K562 (cell line): ENCODE measurements at regions not wholly inside any gene's neighbourhood (a gene's known extent, or its start where the extent isn't known, plus 50 kb on each side); places are given as distances from the start of the nearest gene placed in this dataset.

Experiments
- ATAC-seq: fragments of 200-7000 bp; cut with Tn5 transposase; 3 replicates; pipeline ENCODE4 v1.9.1; 2020; ENCODE audit warnings: moderate library complexity
- BruUV-seq: library from RNA; stranded (reverse); fragments of 400-500 nt; replicated peaks from 2 replicates; lab custom pipeline; 2021; lab: Mats Ljungman, UMichigan
- CTCF ChIA-PET: fragments of 300-600 bp; formaldehyde crosslinking; extraction: SDS; loops from one replicate; lab custom pipeline; 2021; ENCODE audit warnings: low intra/inter-chr PET ratio; lab: Yijun Ruan, JAX
- POLR2A ChIA-PET: fragments of 300-600, 350-650 bp; sonication (Branson Sonifier 250); formaldehyde crosslinking; extraction: SDS; loops from one replicate; lab custom pipeline; 2021; ENCODE audit warnings: antibody characterized with exemption, inconsistent platforms; lab: Yijun Ruan, JAX
- DNase-seq, 4 experiments: peaks; one replicate each; pipeline versions ENCODE4 v3.0.0 to v3.0.0-alpha.2; 2011 to 2018; ENCODE audit warnings: low spot score in 3 of 4, mixed read lengths in 3 of 4; ENCODE audit errors: extremely low read depth in 1 of 4
- FAIRE-seq: peaks from 2 replicates; lab custom pipeline; 2011; peaks lifted over from hg19 to GRCh38; lab: Jason Lieb, UNC
- H2AFZ ChIP-seq: 2 replicates; pipeline ENCODE4 v1.6.0; 2011; ENCODE audit warnings: low read depth, low read length, control low read depth, inconsistent platforms
- H3K27ac ChIP-seq: fragments of 200-600 bp; 3 replicates; pipeline ENCODE4 v1.8.0; 2011; ENCODE audit warnings: low read depth, mild to moderate bottlenecking, control low read depth, inconsistent platforms, low read length, moderate library complexity, mixed read lengths; ENCODE audit errors: extremely low read depth
- H3K27me3 ChIP-seq, 2 experiments: fragments of 300-600 bp in 1 of 2; 2 replicates in 1 of 2; 3 replicates in 1 of 2; pipeline versions ENCODE4 v1.6.0 to v1.8.0; 2011; ENCODE audit warnings: inconsistent platforms in 2 of 2, low read length in 2 of 2, mild to moderate bottlenecking in 1 of 2, mixed read lengths in 1 of 2, moderate library complexity in 1 of 2; ENCODE audit not compliant: control insufficient read depth in 2 of 2, insufficient read depth in 2 of 2
- H3K36me3 ChIP-seq: fragments of 300-600 bp; 3 replicates; pipeline ENCODE4 v1.8.0; 2011; ENCODE audit warnings: mild to moderate bottlenecking, low read length, inconsistent platforms; ENCODE audit not compliant: control insufficient read depth, insufficient read depth
- H3K4me1 ChIP-seq, 2 experiments: fragments of 200-600 bp in 1 of 2; replicated peaks in 1 of 2; 2 replicates in 1 of 2; 3 replicates in 1 of 2; pipeline versions ENCODE4 v1.5.1 to v1.8.0; 2011; ENCODE audit warnings: inconsistent platforms in 2 of 2, low read length in 2 of 2, mild to moderate bottlenecking in 1 of 2, mixed read lengths in 1 of 2, moderate library complexity in 1 of 2; ENCODE audit not compliant: control insufficient read depth in 2 of 2, insufficient read depth in 2 of 2
- H3K4me2 ChIP-seq: 2 replicates; pipeline ENCODE4 v1.6.1; 2011; ENCODE audit warnings: low read length, control low read depth, inconsistent platforms, mixed read lengths; ENCODE audit not compliant: insufficient read depth
- H3K4me3 ChIP-seq: fragments of 200-600 bp; sonication (generic), shearing (Covaris generic); 2 replicates; pipeline ENCODE4 v1.5.1; 2016; ENCODE audit warnings: control low read depth, inconsistent platforms
- H3K79me2 ChIP-seq: fragments of 200-600 bp; 3 replicates; pipeline ENCODE4 v1.8.0; 2011; ENCODE audit warnings: low read length, inconsistent platforms; ENCODE audit not compliant: control insufficient read depth, insufficient read depth
- H3K9ac ChIP-seq, 2 experiments: 2 replicates each; pipeline versions ENCODE4 v1.6.0 to v1.6.1; 2011; ENCODE audit warnings: low read depth in 2 of 2, low read length in 2 of 2, control low read depth in 1 of 2, inconsistent platforms in 1 of 2, mild to moderate bottlenecking in 1 of 2, mixed read lengths in 1 of 2; ENCODE audit not compliant: insufficient read depth in 1 of 2
- H3K9me1 ChIP-seq: one replicate; pipeline ENCODE4 v1.6.0; 2011; ENCODE audit warnings: inconsistent platforms, mild to moderate bottlenecking, low read length, moderate library complexity; ENCODE audit not compliant: control insufficient read depth, insufficient read depth
- H3K9me3 ChIP-seq: replicated peaks from 2 replicates; pipeline ENCODE4 v1.5.1; 2011; ENCODE audit warnings: low read depth, low read length, inconsistent platforms; ENCODE audit not compliant: control insufficient read depth, insufficient read depth
- H4K20me1 ChIP-seq: replicated peaks from 2 replicates; pipeline ENCODE4 v1.6.1; 2011; ENCODE audit warnings: low read length, inconsistent platforms, mixed read lengths; ENCODE audit not compliant: control insufficient read depth, insufficient read depth
- CBX5 ChIP-seq: IDR thresholded peaks from 2 replicates; pipeline ENCODE4 v1.6.1; 2014; ENCODE audit warnings: low read depth, borderline replicate concordance
- SMC3 ChIP-seq: conservative IDR thresholded peaks from 2 replicates; pipeline ENCODE4 v1.6.1; 2011; ENCODE audit warnings: low read depth, low read length, improper control_type of control experiment; ENCODE audit not compliant: insufficient read depth
- ZNF507 ChIP-seq: conservative IDR thresholded peaks from 2 replicates; pipeline ENCODE4 v1.6.1; 2017; ENCODE audit warnings: missing genetic modification characterization, missing compliant biosample characterization
- WGBS: fragments of 100-300 bp; shearing (Covaris generic); methylation state at CpG from one replicate; pipeline ENCODE4 v1.1.6; 2016; ENCODE audit warnings: low coverage, mixed read lengths; ENCODE audit not compliant: insufficient coverage; ENCODE audit errors: missing lambda C conversion rate; 5-methylcytosine and 5-hydroxymethylcytosine counted together
- in situ Hi-C: fragments of 300-500 bp; cut with MboI; formaldehyde crosslinking; loops from 4 replicates; pipeline ENCODE4 v1.15.0; 2018; ENCODE audit warnings: inconsistent platforms, mixed read lengths
- intact Hi-C: fragments of 100-400 bp; cut with micrococcal nuclease; formaldehyde crosslinking; loops from 2 replicates; pipeline ENCODE4 v1.14.2; 2022
- TF ChIP-seq, protein P1 (sequence below), 2 experiments: fragments of 450-650 bp in 1 of 2; sonication (generic) in 1 of 2; formaldehyde crosslinking in 1 of 2; IDR thresholded peaks; 2 replicates each; pipeline versions ENCODE4 v1.7.1 to v1.9.0; 2016 to 2022; ENCODE audit warnings: inconsistent platforms in 1 of 2, mild to moderate bottlenecking in 1 of 2, missing genetic modification reagents in 1 of 2

DNA sequence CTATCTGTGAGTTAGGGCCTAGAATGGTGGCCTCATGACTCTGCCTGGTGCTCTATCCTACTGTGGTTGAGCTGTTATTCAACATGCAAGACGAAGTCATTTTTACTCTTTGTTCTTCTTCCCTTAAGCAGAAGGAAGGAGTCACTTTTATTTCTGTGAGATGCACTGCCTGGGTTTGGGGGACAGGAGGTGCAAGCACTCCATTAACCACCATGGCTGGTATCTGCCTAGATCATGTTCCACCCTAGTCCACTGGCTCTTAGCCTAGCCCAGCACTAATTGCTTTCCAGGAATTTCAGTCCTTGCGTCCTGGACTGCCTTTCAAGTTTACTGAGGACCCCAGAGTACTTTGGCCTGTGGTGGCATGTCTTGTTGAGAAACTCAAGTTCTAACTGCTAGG, 1182.7 kb downstream of the FSTL5 start:
- POLR2A ChIA-PET: no interaction called here
- no peak for DNase-seq
- Histone ChIP-seq H3K27ac (no peak overlapping the region), H3K79me2 (no peaks in the 10 kb centered on the region), H3K9me3 (no peaks in the 10 kb centered on the region), H3K4me1 (no peaks in the 10 kb centered on the region), H3K4me2 (no peak overlapping the region), H3K9ac (no peak overlapping the region), H2AFZ (no peak overlapping the region), H3K9me1 (no peaks in the 10 kb centered on the region), H3K27me3 (no peaks in the 10 kb centered on the region), H4K20me1 (no peaks in the 10 kb centered on the region), H3K4me3 (no peak overlapping the region), H3K36me3 (no peaks in the 10 kb centered on the region)
- TF ChIP-seq, protein P1, sequence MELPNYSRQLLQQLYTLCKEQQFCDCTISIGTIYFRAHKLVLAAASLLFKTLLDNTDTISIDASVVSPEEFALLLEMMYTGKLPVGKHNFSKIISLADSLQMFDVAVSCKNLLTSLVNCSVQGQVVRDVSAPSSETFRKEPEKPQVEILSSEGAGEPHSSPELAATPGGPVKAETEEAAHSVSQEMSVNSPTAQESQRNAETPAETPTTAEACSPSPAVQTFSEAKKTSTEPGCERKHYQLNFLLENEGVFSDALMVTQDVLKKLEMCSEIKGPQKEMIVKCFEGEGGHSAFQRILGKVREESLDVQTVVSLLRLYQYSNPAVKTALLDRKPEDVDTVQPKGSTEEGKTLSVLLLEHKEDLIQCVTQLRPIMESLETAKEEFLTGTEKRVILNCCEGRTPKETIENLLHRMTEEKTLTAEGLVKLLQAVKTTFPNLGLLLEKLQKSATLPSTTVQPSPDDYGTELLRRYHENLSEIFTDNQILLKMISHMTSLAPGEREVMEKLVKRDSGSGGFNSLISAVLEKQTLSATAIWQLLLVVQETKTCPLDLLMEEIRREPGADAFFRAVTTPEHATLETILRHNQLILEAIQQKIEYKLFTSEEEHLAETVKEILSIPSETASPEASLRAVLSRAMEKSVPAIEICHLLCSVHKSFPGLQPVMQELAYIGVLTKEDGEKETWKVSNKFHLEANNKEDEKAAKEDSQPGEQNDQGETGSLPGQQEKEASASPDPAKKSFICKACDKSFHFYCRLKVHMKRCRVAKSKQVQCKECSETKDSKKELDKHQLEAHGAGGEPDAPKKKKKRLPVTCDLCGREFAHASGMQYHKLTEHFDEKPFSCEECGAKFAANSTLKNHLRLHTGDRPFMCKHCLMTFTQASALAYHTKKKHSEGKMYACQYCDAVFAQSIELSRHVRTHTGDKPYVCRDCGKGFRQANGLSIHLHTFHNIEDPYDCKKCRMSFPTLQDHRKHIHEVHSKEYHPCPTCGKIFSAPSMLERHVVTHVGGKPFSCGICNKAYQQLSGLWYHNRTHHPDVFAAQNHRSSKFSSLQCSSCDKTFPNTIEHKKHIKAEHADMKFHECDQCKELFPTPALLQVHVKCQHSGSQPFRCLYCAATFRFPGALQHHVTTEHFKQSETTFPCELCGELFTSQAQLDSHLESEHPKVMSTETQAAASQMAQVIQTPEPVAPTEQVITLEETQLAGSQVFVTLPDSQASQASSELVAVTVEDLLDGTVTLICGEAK (IDR thresholded peaks at IDR 0.05): no peak
- TF ChIP-seq, protein P1 (CRISPR knock-in tag; IDR thresholded peaks at IDR 0.05): no peak
- TF ChIP-seq SMC3 (no peak), CBX5 (no peak), ZNF507 (tag) (no peak)
- no CpG with 5 or more reads among the region's 2 CpGs for WGBS
- intact Hi-C loops (no loop called here), in situ Hi-C loops (no loop called here)
- no peak for FAIRE-seq
- ATAC-seq: no peak
- BruUV-seq: no TSS peak
- CTCF ChIA-PET: no interaction called here
